NCI-H2081 (cell line): ENCODE measurements at regions not wholly inside any gene's neighbourhood (a gene's known extent, or its start where the extent isn't known, plus 50 kb on each side); places are given as distances from the start of the nearest gene placed in this dataset.

ENCODE experiments used
- DNase-seq, 2 experiments: peaks; one replicate each; lab custom pipeline; 2025; lab: John Stamatoyannopoulos, UW

GRCh38 chr2:37544591-37545031 is 126.8 kb downstream of the CDC42EP3 start:
- DNase-seq: no peak

GRCh38 chr2:37549598-37549997 is 121.8 kb downstream of the CDC42EP3 start:
- DNase-seq: no peak

GRCh38 chr2:37550190-37550589 is 121.3 kb downstream of the CDC42EP3 start:
- DNase-seq: no peak

GRCh38 chr2:37551783-37552182 is 119.7 kb downstream of the CDC42EP3 start:
- DNase-seq: no peak

- no peak for DNase-seq
Observed at GRCh38 chr2:37552339-37552738, 119.1 kb downstream of the CDC42EP3 start.

DNA sequence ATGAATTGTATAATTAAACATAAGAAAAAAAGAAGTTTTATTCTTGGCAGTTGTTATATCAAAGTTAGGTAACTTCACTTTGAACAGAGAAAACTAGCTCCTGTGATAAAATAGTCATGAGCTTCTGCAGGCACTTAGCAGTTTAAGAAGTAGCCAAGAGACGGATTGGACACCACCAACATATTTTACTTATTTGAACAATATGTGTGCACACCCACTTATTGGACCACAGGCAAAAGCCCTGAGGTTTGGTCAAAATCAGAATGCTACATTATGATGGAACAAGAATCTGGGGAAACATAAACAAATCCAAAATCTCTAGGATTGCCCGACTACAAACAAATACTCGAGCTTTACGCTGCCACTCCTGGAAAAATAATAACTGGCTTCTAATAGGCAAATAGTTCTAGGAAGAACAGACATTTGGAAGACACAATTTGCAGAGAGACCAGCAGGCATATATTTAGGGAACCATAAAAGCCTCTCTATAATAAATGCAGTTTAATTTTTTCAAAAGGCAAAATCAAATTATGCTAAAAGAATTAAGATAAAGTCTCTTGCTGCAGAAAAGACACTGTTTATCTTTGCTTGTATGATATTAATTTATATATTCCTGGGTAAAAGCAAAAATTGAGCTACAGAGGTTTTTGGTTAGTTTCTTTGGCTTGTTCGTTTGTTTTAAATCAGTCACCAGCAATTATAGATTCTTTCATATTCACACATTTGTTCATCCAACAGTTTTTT is 117.9 kb downstream of the CDC42EP3 start:
- DNase-seq: no peak

DNA sequence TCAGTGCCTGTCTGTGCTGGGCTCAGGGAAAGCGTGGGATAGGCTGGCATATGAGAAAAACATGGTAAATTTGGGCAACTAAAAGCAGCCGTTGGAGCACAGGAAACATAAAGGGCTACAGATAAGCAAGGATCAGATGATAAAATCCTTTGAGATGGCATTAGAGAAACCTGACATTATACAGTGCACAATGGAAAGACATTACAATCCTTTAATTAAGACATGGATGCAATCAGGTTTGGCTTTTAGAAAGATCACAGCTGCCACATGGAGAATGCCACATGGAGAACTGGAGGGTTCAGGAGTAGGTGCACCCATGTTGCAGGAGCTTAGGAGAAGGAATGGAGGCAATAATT is 117.3 kb downstream of the CDC42EP3 start:
- DNase-seq: no peak

DNA sequence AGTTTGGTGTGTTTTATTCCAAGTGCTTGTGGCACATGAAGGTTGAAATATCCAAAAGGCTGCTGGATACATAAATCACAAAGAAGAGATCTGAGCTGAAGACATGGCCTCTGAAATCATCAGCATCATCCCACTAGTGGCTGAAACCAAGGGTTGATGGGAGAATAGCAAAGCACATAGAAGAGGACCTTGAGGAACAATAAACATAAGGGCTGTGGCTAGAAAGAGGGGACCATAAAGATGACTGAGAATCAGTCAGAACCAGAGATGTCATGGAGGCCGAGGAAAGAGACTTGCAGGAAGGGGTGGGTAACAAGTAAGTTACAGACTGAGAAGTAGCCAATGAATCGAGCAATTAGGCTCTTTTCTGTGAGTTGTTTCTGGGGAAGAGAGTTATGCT is 116.8 kb downstream of the CDC42EP3 start:
- DNase-seq: no peak

DNA sequence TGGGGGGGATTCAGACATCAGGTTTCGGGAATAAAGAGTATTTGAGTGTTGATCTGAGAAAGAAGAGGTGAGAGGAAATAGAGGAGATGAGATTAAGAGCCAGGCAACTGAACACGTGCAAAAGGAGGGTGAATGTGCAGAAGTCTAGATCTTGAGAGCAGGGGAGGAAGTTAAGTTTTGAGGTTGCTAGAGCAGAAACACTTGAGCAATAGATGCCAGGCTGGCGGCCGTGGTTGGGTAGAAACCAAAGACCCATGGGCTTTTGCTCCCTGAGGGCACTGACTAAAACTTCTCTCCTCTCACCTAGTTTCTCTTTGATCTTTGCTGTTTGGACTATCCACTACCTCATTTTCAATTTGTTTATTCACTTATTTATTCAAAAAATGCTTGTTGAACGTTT is 116.0 kb downstream of the CDC42EP3 start:
- no peak for DNase-seq

- no peak for DNase-seq
Observed at GRCh38 chr2:37556256-37556655, 115.2 kb downstream of the CDC42EP3 start.

- DNase-seq: no peak
Observed at GRCh38 chr2:37558623-37559022, 112.8 kb downstream of the CDC42EP3 start.

GRCh38 chr2:37560241-37560848 is 111.1 kb downstream of the CDC42EP3 start:
- peak in 1 of 2 experiments; percentile 24 for DNase-seq

DNA sequence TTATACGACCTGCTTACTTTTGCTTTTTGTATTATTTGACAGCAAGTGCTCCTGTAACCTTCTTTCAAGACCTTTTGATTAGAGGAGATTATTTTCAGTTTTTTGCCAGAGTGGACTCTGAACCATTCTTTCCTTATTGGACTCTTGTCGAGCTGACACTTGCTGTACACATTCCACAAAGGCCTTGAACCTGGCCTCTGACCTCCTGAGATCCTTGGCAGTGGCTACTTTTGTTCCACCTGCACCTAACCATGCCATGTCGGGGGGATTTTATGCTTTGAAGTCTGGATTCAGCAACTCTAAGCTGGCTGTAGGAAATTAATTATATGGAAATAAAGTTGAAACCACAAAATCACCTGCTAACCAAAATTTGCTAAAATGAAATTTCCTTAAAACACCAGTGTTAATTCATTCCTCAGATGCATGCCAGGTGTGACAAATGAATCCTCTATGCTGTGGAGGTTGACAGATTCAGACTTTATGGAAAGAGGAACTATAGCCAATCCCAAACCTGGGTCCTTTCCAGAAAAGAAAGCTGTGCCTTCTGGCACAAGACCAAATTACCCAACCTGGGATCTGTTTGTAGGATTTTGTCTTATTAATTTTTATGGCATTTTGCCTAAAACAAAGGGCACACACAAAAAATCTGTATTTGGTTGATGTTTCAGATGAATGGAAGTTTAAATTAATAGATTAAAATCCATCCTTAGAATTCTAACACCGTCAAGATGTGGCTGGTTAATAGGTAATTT is 110.4 kb downstream of the CDC42EP3 start:
- DNase-seq: peak in 1 of 2 experiments; percentile 52

DNA sequence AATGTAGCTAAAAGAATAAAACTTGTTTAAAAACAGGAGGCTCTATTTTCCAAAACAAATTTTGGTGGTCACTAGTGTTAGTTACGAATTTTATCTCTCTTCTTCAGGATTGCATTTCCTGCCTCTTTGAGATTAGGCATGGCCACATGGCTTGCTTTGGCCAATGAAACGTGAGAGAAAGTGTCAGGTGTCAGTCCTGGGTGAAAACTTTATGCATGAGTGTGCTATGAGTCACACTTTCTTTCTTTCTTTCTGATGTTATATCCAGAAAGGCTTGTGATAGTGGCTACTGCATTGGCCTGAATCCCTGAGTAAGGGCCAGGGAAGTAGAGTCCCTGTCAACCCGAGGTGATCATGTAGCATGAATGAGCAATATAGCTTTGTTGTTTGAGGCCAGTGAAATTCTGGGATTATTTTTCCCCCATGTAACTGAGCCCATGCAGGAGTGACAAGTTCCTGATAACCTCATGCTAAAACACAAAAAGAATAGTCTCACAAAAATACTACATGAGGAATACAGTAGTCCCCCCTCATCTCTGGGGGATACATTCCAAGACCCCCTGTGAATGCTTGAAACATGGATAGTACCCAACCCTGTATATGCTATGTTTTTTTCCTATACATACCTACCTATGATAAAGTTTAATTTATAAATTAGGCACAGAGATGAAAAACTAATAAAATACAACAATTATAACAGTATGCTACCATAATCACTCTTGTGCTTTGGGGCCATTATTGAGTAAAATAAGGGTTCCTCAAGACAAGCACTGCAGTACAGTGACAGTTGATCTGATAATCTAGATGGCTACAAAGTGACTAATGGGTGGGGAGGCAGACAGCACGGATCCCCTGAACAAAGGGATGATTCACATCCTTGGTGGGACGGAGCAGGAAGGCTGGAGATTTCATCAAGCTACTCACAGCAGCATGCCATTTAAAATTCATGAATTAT is 109.5 kb downstream of the CDC42EP3 start:
- no peak for DNase-seq

- no peak for DNase-seq
Observed at GRCh38 chr2:37563375-37564015, 107.9 kb downstream of the CDC42EP3 start.

DNA sequence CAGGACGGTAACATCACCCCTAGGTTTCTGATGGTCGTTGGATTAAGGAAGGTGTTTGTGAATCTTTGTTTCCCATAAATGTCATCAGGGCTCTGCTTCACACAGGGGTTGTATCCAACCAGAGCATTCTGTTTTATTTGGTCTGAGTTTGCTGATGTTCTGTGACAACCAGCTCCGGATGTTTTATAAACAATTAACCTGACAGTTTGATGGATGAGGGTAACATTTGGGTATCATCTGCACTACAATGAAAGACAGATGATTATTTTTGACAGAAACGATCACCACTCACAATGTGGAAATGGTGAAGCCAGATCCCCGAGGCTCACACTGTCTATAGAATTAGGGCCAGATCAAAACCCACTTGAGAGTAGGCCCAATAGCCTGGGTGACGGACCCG is 107.1 kb downstream of the CDC42EP3 start:
- DNase-seq: peak in 1 of 2 experiments; percentile 47

DNA sequence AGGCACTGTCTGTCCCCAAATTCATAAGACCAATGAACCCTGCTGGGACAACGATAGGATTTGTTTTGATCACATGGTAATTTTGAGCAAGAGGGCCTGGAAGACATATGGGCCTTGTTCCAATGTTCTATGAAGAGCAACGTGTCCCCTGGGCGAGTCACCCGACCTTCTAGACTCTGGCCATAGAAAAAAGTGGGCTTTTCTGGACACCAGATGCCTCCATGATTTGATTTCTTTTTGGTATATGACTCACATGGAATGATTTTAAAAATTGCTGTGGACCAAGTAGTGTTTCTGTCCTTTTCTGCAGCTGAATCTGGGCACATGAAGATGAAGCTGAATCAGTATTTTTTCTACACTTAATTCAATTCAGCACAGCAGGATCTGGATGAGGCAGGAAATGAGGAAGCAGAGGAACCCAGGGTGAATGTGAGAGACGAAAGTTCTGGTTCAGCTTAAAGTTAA is 104.9 kb downstream of the CDC42EP3 start:
- no peak for DNase-seq

- no peak for DNase-seq
Observed at GRCh38 chr2:37568565-37568964, 102.9 kb downstream of the CDC42EP3 start.

- no peak for DNase-seq
Observed at GRCh38 chr2:37569131-37569823, 102.2 kb downstream of the CDC42EP3 start.

GRCh38 chr2:37569986-37570679 is 101.3 kb downstream of the CDC42EP3 start:
- no peak for DNase-seq
